ENCODE measurements at regions not wholly inside any gene's neighbourhood (a gene's known extent, or its start where the extent isn't known, plus 50 kb on each side); places are given as distances from the start of the nearest gene placed in this dataset.

GRCh38 chr14:101350021-101350420 is 211.3 kb upstream of the DIO3 start:
- TF ChIP-seq CTCF (IDR thresholded peaks at IDR 0.05): no peak
- no peak for TF ChIP-seq POLR2A (IDR thresholded peaks at IDR 0.05)
